A549 (cell line): ENCODE measurements at regions not wholly inside any gene's neighbourhood (a gene's known extent, or its start where the extent isn't known, plus 50 kb on each side); places are given as distances from the start of the nearest gene placed in this dataset.

Experiments used
- ATAC-seq, 2 experiments: fragments of 200-7000 bp in 1 of 2; fragments of >200 bp in 1 of 2; cut with Nextera tagmentation in 1 of 2; cut with Tn5 transposase in 1 of 2; 3 replicates each; pipeline versions ENCODE4 v1.8.0 to v1.9.1; 2018 to 2020; ENCODE audit warnings: mild to moderate bottlenecking in 1 of 2, moderate library complexity in 1 of 2
- CTCF ChIA-PET: fragments of 300-600 bp; sonication (Branson Sonifier 250); formaldehyde crosslinking; extraction: SDS; loops from one replicate; lab custom pipeline; 2021; ENCODE audit warnings: antibody characterized with exemption, inconsistent platforms; lab: Yijun Ruan, JAX
- POLR2A ChIA-PET: fragments of 350-600 bp; formaldehyde crosslinking; extraction: SDS; loops from one replicate; lab custom pipeline; 2021; ENCODE audit warnings: antibody characterized with exemption, inconsistent platforms; lab: Yijun Ruan, JAX
- DNase-seq, 2 experiments: peaks; one replicate each; pipeline versions ENCODE4 v3.0.0 to v3.0.0-alpha.2; 2011 to 2016; ENCODE audit warnings: low read depth in 1 of 2, low spot score in 1 of 2
- FAIRE-seq: peaks from 2 replicates; lab custom pipeline; 2011; peaks lifted over from hg19 to GRCh38; lab: Jason Lieb, UNC
- H3K27ac ChIP-seq, 2 experiments: fragments of >200 bp; sonication (Bioruptor Twin); formaldehyde crosslinking; 3 replicates each; pipeline ENCODE4 v1.5.1; 2016 to 2017
- H3K4me1 ChIP-seq: fragments of >200 bp; sonication (Bioruptor Twin); formaldehyde crosslinking; 3 replicates; pipeline ENCODE4 v1.6.1; 2016
- H3K4me2 ChIP-seq: fragments of >200 bp; sonication (Bioruptor Twin); formaldehyde crosslinking; 3 replicates; pipeline ENCODE4 v1.6.1; 2016
- H3K4me3 ChIP-seq: fragments of >200 bp; sonication (Bioruptor Twin); formaldehyde crosslinking; 3 replicates; pipeline ENCODE4 v1.5.1; 2016
- H3K9me3 ChIP-seq: fragments of >200 bp; sonication (Bioruptor Twin); formaldehyde crosslinking; 3 replicates; pipeline ENCODE4 v1.6.1; 2016
- BHLHE40 ChIP-seq: IDR thresholded peaks from 2 replicates; pipeline ENCODE4 v1.6.1; 2012; ENCODE audit warnings: low read depth, low read length, inconsistent platforms
- CBX8 ChIP-seq: fragments of 200-600 bp; sonication (generic); IDR thresholded peaks from 2 replicates; pipeline ENCODE4 v1.6.1; 2016
- CHD4 ChIP-seq: fragments of 200-600 bp; sonication (generic); IDR thresholded peaks from 2 replicates; pipeline ENCODE4 v1.6.1; 2016; ENCODE audit warnings: antibody characterized with exemption, mild to moderate bottlenecking, borderline replicate concordance
- FOSL2 ChIP-seq, 2 experiments: fragments of 450-650 bp in 1 of 2; fragments of >200 bp in 1 of 2; sonication (Bioruptor Twin) in 1 of 2; formaldehyde crosslinking; IDR thresholded peaks; 2 replicates each; pipeline versions ENCODE4 v1.5.0 to v1.6.1; 2016 to 2020; ENCODE audit warnings: mild to moderate bottlenecking in 1 of 2, moderate library complexity in 1 of 2
- GATA3 ChIP-seq: IDR thresholded peaks from 2 replicates; pipeline ENCODE4 v1.6.1; 2012; ENCODE audit warnings: borderline replicate concordance
- HOXA7 ChIP-seq: fragments of 250-450 bp; sonication (Bioruptor Pico); IDR thresholded peaks from 2 replicates; pipeline ENCODE4 v1.5.0; 2020; ENCODE audit warnings: mild to moderate bottlenecking, moderate library complexity
- HOXB13 ChIP-seq: fragments of 250-450 bp; sonication (Bioruptor Pico); IDR thresholded peaks from 2 replicates; pipeline ENCODE4 v1.5.0; 2020; ENCODE audit warnings: low read depth, mild to moderate bottlenecking, moderate library complexity
- HOXB5 ChIP-seq: fragments of 250-450 bp; sonication (Bioruptor Pico); IDR thresholded peaks from 2 replicates; pipeline ENCODE4 v1.5.0; 2020; ENCODE audit warnings: mild to moderate bottlenecking, moderate library complexity
- MAFK ChIP-seq: fragments of 450-650 bp; IDR thresholded peaks from 2 replicates; pipeline ENCODE4 v1.6.1; 2014; ENCODE audit not compliant: partially characterized antibody
- NFE2L2 ChIP-seq: fragments of 150-350 bp; conservative IDR thresholded peaks from 2 replicates; pipeline ENCODE4 v1.6.1; 2014; ENCODE audit warnings: low read length
- NPAS2 ChIP-seq: fragments of 250-450 bp; sonication (Bioruptor Pico); IDR thresholded peaks from 2 replicates; pipeline ENCODE4 v1.8.0; 2022; ENCODE audit warnings: mild to moderate bottlenecking, moderate library complexity, borderline replicate concordance
- POLR2A ChIP-seq: IDR thresholded peaks from 2 replicates; pipeline ENCODE4 v1.6.1; 2012; ENCODE audit warnings: mild to moderate bottlenecking, low read length
- RCOR1 ChIP-seq: fragments of 150-350 bp; IDR thresholded peaks from 2 replicates; pipeline ENCODE4 v1.6.1; 2014; ENCODE audit warnings: antibody characterized with exemption, low read length, low read depth
- RFX5 ChIP-seq: fragments of 450-650 bp; IDR thresholded peaks from 2 replicates; pipeline ENCODE4 v1.7.1; 2014; ENCODE audit warnings: antibody characterized with exemption, mild to moderate bottlenecking, moderate library complexity
- SREBF2 ChIP-seq: fragments of 450-650 bp; IDR thresholded peaks from 2 replicates; pipeline ENCODE4 v1.6.1; 2014; ENCODE audit warnings: mild to moderate bottlenecking, moderate library complexity
- TFCP2L1 ChIP-seq: fragments of 250-450 bp; sonication (Bioruptor Pico); IDR thresholded peaks from 2 replicates; pipeline ENCODE4 v1.5.0; 2021; ENCODE audit warnings: mild to moderate bottlenecking
- ZC3H11A ChIP-seq: fragments of 450-650 bp; IDR thresholded peaks from 2 replicates; pipeline ENCODE4 v1.6.1; 2014; ENCODE audit warnings: antibody characterized with exemption, mild to moderate bottlenecking
- ZFP36 ChIP-seq: fragments of 450-650 bp; IDR thresholded peaks from 2 replicates; pipeline ENCODE4 v1.6.1; 2014; ENCODE audit warnings: borderline replicate concordance; ENCODE audit not compliant: partially characterized antibody
- WGBS: methylation state at CpG from one replicate; pipeline ENCODE4 v1.1.6; 2017; ENCODE audit errors: missing lambda C conversion rate; 5-methylcytosine and 5-hydroxymethylcytosine counted together
- TF ChIP-seq, protein P1 (sequence below): IDR thresholded peaks from 2 replicates; pipeline ENCODE4 v1.6.1; 2012; ENCODE audit warnings: low read depth, borderline replicate concordance
- TF ChIP-seq, protein P2 (sequence below): fragments of 450-650 bp; IDR thresholded peaks from 2 replicates; pipeline ENCODE4 v1.6.1; 2014; ENCODE audit warnings: antibody characterized with exemption
- TF ChIP-seq, protein P3 (sequence below): fragments of >200 bp; sonication (Bioruptor Twin); formaldehyde crosslinking; IDR thresholded peaks from 3 replicates; pipeline ENCODE4 v1.5.1; 2016
- TF ChIP-seq, protein P4 (sequence below): fragments of >200 bp; sonication (Bioruptor Twin); formaldehyde crosslinking; IDR thresholded peaks from 3 replicates; pipeline ENCODE4 v1.6.1; 2016

DNA sequence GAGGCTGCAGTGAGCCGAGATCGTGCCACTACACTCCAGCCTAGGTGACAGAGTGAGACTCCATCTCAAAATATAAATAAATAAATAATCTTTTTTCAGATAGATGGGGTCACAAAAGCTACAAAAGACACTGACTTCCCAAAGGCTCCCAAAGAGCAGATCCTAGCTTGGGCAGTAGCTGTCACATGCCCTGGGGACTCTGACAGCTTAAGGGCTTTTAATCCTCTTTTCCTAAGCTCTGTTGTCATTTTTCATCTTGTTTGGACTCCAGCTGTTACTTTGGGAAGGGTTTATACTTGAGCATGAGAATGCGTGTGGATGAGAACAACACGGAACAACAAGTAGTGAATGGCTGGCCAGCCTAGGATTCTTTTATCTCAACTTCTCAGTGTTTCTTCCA lies 231.7 kb downstream of the MZT1 start (continued):
- TF ChIP-seq, protein P1, sequence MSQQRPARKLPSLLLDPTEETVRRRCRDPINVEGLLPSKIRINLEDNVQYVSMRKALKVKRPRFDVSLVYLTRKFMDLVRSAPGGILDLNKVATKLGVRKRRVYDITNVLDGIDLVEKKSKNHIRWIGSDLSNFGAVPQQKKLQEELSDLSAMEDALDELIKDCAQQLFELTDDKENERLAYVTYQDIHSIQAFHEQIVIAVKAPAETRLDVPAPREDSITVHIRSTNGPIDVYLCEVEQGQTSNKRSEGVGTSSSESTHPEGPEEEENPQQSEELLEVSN: no peak
- no peak for TF ChIP-seq CHD4
- TF ChIP-seq NPAS2 (CRISPR knock-in tag): no peak
- no peak for TF ChIP-seq CBX8
- TF ChIP-seq GATA3: no peak

DNA sequence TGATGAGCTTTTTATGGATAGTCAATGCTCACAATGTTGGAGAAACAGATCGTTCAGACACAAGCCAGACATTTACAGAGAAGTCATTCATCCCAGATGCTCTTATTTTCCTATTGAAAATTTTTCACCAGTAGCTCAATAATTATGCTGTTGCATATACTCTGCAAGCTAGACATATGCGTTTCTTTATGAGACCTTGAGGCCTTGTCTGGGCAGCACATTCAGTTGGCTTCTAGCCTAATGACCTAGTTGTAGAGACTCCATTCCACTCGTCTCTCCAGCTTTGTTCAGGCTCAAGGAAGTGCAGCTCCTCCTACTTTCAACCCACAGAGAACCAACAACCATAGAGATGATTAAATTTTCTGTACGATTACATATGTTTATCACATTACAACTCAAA lies 237.7 kb downstream of the MZT1 start:
- no peak overlapping the region for H3K27ac ChIP-seq
- FAIRE-seq: no peak
- WGBS: 37% methylated on average over 4 of the region's 4 CpGs

DNA sequence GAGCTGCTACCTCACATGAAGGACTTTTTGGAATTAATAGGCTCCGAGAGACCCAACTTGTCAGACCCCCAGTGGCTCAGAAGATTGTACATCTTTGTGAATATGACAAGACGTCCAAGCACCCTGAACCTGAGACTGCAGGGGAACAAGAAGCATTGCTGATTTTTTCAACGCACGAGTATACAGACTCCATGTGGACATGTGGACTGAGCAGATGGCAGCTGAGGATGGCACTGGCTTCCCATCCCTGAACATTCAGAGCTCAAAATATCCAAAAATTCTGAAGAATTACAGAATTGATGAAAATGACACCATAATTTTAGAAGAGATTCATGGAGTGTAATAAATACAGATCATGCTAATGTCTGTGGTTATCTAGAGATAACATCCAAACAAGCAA lies 254.1 kb downstream of the MZT1 start:
- FAIRE-seq: no peak
- Histone ChIP-seq H3K4me2 (no peak overlapping the region), H3K9me3 (no peaks in the 10 kb centered on the region), H3K4me3 (no peak overlapping the region), H3K27ac (no peak overlapping the region), H3K4me1 (no peaks in the 10 kb centered on the region)
- no peak for DNase-seq
- ChIA-PET CTCF (no interaction called here), POLR2A (no interaction called here)
- ATAC-seq: no peak
- WGBS: 26% methylated on average over 4 of the region's 4 CpGs
- no peak for TF ChIP-seq NFE2L2

More for the DNA sequence above, 237.7 kb downstream of the MZT1 start:
- DNase-seq (no peak), ATAC-seq (no peak)
- ChIA-PET POLR2A (no interaction called here), CTCF (no interaction called here)
- Histone ChIP-seq H3K4me3 (no peak overlapping the region), H3K9me3 (no peaks in the 10 kb centered on the region), H3K4me1 (no peaks in the 10 kb centered on the region), H3K4me2 (no peak overlapping the region)
- TF ChIP-seq CBX8: no peak
- TF ChIP-seq MAFK: no peak
- TF ChIP-seq ZC3H11A: no peak
- no peak for TF ChIP-seq SREBF2
- TF ChIP-seq HOXA7: no peak
- TF ChIP-seq ZFP36: no peak
- TF ChIP-seq TFCP2L1 (CRISPR knock-in tag): no peak
- no peak for TF ChIP-seq RCOR1
- TF ChIP-seq, protein P2, sequence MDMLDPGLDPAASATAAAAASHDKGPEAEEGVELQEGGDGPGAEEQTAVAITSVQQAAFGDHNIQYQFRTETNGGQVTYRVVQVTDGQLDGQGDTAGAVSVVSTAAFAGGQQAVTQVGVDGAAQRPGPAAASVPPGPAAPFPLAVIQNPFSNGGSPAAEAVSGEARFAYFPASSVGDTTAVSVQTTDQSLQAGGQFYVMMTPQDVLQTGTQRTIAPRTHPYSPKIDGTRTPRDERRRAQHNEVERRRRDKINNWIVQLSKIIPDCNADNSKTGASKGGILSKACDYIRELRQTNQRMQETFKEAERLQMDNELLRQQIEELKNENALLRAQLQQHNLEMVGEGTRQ: no peak
- TF ChIP-seq, protein P3, sequence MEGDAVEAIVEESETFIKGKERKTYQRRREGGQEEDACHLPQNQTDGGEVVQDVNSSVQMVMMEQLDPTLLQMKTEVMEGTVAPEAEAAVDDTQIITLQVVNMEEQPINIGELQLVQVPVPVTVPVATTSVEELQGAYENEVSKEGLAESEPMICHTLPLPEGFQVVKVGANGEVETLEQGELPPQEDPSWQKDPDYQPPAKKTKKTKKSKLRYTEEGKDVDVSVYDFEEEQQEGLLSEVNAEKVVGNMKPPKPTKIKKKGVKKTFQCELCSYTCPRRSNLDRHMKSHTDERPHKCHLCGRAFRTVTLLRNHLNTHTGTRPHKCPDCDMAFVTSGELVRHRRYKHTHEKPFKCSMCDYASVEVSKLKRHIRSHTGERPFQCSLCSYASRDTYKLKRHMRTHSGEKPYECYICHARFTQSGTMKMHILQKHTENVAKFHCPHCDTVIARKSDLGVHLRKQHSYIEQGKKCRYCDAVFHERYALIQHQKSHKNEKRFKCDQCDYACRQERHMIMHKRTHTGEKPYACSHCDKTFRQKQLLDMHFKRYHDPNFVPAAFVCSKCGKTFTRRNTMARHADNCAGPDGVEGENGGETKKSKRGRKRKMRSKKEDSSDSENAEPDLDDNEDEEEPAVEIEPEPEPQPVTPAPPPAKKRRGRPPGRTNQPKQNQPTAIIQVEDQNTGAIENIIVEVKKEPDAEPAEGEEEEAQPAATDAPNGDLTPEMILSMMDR: no peak
- TF ChIP-seq BHLHE40: no peak
- no peak for TF ChIP-seq HOXB5
- TF ChIP-seq FOSL2 (IDR thresholded peaks at IDR 0.05): no peak
- TF ChIP-seq FOSL2 (CRISPR knock-in tag; IDR thresholded peaks at IDR 0.05): no peak
- no peak for TF ChIP-seq HOXB13 (CRISPR knock-in tag)
- TF ChIP-seq RFX5: no peak
- TF ChIP-seq CHD4: no peak
- TF ChIP-seq, protein P4, sequence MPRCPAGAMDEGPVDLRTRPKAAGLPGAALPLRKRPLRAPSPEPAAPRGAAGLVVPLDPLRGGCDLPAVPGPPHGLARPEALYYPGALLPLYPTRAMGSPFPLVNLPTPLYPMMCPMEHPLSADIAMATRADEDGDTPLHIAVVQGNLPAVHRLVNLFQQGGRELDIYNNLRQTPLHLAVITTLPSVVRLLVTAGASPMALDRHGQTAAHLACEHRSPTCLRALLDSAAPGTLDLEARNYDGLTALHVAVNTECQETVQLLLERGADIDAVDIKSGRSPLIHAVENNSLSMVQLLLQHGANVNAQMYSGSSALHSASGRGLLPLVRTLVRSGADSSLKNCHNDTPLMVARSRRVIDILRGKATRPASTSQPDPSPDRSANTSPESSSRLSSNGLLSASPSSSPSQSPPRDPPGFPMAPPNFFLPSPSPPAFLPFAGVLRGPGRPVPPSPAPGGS: no peak
- no peak for TF ChIP-seq POLR2A
